GM19463 (cell line): ENCODE measurements at regions not wholly inside any gene's neighbourhood (a gene's known extent, or its start where the extent isn't known, plus 50 kb on each side); places are given as distances from the start of the nearest gene placed in this dataset.

ENCODE experiments used
- ATAC-seq: cut with Tn5 transposase; IDR thresholded peaks from one replicate; pipeline ENCODE4 v1.9.1; 2021; ENCODE audit warnings: mild to moderate bottlenecking, moderate library complexity; ENCODE audit not compliant: unreplicated experiment

DNA sequence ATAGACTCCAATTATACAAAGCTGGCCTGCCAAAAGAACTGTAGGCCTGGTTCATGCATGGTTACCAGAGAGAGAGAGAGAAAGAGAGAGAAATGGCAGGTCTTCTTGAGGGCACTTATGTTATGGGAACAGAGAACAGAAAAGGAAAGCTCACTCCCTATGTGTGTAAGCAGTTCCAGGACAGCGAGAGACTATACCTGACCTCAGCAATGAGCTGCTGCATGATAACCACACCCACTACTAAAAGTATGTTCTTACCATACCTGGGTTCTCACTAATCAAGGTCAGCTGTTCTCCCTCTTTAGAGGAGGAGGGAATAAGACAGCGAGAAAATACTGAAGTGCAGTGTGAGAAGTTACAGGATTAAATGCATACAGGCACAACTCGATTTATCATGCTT lies 583.3 kb downstream of the GBA3 start:
- no peak for ATAC-seq

DNA sequence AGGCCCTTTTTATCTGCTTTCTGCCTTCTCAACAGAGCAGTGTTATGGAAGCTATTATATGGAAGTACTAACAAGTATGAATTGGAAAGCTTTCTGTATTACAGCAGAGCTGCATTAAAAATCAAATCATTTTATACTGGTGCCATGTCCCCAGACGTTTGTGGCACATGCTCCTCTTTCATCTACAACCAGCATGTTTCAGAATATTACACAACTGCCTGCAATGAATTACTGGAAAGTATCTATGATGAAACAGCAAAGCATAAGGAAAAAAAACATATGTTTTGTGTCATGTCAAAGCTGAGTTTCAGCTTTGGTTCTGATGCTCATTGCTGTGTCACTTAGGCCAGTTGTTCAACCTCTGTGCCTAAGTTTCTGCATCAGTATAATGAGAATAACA lies 576.8 kb downstream of the GBA3 start:
- ATAC-seq = no peak

GRCh38 chr4:23268072-23268771 lies 575.5 kb downstream of the GBA3 start:
- ATAC-seq = no peak

DNA sequence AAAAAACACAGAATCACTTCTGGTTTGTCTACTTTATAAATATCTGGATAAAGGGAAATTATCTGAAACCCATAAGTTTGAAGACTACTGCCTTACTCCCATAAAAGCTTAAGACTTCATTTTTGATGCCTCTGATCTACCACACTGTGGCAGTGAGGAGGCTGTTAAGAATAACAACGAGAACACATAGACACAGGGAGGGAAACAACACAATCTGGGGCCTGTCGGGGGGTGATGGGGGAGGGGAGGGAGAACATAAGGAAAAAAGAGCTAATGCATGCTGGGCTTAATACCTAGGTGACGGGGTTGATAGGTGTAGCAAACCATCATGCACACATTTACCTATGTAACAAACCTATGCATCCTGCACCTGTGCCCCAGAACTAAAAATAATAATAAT lies 573.7 kb downstream of the GBA3 start:
- ATAC-seq = no peak

GRCh38 chr4:23260511-23260910 lies 567.8 kb downstream of the GBA3 start:
- ATAC-seq = no peak

DNA sequence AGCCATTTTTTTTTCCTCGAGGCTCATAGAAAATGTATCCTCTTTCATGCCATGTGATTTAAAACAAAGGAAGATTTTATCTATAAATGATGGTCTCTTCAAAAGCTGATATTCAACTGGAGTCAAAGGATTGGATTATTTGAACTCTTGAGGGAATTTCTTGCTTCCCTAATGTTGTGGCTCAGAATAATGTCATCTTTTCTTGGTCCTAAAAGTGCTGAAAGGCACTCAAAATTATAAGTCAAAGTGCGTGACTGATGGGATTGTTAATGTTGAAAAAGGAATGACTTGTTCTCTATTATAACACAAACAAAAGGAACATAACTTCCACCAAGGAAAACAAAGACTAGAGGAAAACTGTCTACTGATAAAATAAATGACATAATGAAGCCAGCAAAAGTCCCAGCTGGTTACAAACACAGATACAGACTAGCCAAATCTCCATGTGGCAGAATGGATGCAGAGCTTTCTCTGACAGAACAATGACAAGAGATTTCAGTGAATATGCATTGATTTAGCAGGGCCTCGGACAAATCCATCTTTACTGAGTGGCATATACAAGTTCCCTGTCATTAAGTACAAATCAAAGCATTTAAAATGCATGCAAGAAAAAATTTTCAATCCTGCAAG lies 552.6 kb downstream of the GBA3 start:
- no peak for ATAC-seq

- ATAC-seq = no peak
Measured at GRCh38 chr4:23242962-23243361, 550.2 kb downstream of the GBA3 start.

DNA sequence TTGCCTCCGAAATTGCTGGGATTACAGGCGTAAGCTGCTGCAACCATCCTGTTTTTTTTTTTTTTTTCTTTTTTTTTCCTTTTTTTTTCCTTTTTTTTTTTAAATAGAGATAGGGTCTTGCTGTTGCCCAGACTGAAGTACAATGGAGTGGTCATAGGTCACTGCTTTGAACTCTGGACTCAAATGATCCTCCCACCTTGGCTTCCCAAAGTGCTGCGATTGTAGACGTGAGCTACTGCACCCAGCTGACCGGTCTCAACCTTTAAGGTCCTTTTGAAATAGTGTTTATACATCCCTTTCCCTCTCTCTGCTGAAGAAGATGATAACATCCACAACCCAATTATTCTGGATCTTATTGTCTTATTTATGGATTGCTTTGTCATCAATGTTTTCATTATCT lies 548.7 kb downstream of the GBA3 start:
- ATAC-seq = no peak

DNA sequence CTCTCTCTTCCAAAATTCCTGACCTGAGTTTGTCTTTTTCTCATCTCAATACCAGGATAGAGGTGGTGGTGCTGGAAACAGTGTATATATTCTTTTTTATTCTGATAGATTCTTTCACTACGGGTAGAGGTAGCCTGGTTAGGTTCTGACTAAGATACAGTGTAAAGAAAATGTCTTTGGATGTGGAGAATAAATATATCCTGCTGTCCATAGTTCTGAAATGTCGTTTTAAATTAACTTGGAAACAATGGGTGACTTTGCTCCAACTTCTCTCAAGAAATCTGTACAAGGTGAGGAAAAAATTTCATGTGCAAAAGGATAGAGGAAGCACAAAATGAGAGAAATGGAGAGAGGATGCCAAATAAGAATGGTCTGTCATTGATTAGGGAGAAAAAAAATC lies 546.1 kb downstream of the GBA3 start:
- no peak for ATAC-seq

GRCh38 chr4:23237771-23238170 lies 545.0 kb downstream of the GBA3 start:
- ATAC-seq = no peak

GRCh38 chr4:23235628-23236390 lies 543.1 kb downstream of the GBA3 start:
- ATAC-seq = no peak

DNA sequence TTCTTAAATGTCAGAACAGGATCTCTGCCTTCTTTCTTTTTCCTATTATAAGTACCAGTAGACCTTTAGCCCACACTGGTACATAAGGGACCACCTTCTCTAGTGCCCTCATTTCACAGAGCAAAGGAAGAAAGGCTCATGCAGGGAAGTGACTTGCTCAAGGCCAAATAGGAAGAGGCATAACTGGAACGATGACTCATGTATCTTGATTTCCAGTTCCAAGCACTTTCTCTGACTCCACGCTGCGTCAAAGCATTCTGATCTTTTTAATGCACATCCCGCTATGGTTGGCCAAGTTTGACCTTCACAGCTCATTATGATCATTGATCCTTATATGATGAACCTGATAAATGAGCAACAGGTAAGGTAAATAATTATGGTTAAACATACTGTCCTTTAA lies 542.0 kb downstream of the GBA3 start:
- ATAC-seq = no peak

DNA sequence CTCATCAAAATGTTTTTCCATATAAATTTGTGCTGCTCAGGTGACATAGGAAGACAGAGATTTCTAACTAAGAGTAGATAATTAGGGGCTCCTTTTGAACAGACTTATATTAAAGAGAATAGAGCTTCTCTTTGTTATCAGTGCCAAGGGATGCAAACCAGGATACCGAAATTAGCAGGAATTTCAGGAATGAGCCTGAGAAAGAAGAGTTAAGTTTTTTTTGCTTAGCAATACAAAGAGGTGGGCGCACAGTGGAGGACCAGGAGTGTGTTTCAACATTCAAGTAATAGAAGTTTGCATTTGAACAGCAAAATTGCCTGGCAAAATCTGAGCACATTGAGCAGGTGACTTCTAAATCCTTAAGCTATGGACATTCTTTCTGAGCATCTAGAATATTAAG lies 541.3 kb downstream of the GBA3 start:
- no peak for ATAC-seq

DNA sequence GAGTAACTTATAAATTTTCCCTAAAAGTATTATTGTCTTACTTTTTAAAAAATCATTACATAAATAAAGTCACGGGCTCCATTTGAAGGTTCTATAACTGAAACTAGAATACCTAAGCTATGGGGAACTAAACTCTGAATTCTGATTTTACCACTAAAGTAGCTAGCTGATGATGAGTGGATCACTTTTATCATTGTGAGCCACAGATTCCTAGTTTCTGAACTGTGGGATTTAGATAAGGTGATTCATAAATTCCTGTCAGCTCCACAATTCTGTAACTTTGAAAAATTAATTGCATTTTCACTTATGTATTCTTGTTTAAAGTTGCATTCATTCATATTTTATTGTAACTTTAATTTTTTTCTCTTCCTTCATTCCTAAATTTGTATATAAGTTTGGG lies 540.9 kb downstream of the GBA3 start:
- no peak for ATAC-seq

DNA sequence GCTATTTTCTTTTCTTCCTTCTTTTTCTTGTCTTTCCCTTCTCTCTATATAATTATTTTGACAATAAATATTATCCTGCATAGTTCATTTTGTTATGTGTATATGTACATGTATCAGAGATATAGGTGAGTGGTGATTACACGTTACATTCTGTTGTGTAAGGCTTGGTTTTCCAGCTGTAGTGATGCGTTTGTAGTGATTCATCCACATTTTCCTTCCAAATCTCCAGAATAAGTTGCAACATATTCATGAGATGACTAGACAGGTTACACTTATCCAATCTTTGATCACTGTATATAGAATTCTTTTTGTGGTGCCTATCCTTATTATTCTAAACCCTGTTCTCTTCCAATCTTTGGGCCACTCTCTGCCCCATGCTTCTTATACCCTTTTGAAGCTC lies 540.2 kb downstream of the GBA3 start:
- ATAC-seq = no peak

DNA sequence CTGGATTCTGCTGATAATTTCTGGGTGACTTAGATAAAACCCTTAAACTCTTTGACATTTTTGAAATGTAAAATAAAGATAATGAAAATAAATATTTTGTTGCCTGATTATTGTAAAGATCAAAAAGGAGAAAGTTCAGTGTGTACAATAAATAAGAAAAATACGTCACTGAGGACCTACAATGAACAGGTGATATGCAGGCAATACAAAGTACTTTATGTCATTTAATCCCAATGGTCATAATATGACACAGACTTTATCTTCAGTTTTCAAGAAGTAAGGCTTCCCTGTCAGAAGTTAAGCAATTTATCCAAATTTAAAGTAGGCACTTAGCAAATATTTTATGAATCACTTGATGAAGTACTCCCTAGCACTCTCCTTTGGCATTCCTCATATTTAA lies 532.8 kb downstream of the GBA3 start:
- ATAC-seq = no peak

GRCh38 chr4:23224684-23225420 lies 532.1 kb downstream of the GBA3 start:
- ATAC-seq = no peak

DNA sequence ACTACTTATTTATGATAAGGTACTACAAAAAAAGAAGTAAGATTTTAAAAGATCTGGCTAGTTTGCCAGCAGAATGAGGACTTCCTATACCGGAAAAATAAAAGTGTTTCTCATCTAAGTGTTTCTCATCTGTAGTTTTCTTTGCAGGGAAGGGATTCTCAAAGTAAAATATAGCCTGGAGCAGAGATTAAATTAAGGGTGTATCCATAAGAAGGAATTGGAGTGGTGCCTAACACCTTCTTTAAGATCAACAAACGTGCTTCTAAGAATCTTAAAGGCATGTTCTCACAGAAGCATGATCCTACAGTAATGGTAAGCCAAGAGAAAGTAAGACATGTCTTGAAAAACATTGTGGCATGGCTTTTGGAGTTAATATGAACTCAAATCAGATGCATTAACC lies 528.2 kb downstream of the GBA3 start:
- no peak for ATAC-seq

GRCh38 chr4:23219779-23220408 lies 527.2 kb downstream of the GBA3 start:
- ATAC-seq = no peak

DNA sequence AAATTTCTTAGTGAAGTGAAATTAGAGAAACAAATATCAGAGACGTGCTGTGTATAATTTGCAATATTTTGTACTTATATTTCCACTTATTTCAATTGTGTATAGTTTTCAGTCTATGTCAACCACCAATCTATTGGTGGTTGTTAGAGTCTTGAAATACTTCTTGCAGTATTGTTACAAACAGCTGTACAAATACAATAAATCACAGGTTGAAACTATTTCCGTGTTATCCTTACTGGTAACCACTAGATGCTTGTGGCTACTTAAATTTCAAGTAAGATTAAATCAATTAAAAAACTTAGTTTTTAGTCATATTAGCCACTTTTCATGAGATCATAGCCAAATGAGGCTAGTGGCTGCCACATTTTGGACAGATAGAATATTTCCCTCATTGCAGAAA lies 520.5 kb downstream of the GBA3 start:
- no peak for ATAC-seq

DNA sequence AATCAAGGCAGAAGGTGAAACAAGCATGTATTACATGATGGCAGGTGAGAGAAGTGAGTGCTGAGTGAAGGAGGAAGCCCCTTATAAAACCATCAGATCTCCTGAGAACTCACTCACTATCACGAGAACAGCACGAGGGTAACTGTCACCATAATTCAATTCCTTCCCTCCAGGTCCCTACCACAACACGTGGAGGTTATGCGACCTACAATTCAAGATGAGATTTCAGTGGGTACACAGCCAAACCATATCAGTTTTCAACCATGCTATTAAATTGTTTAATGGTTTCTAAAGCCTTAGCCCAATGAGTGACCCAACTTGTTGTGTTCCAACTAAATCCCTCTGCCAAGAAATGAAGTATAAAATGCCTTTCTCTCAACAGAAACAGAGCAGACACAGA lies 519.8 kb downstream of the GBA3 start:
- no peak for ATAC-seq
